CD14-positive monocyte (primary cell): ENCODE measurements at regions not wholly inside any gene's neighbourhood (a gene's known extent, or its start where the extent isn't known, plus 50 kb on each side); places are given as distances from the start of the nearest gene placed in this dataset.

Experiments used
- DNase-seq, 3 donors: peaks; one replicate each; pipeline ENCODE4 v3.0.0-alpha.2; 2011 to 2022
- H2AFZ ChIP-seq: 2 replicates; pipeline ENCODE4 v1.6.0; 2012; ENCODE audit warnings: mild to moderate bottlenecking, low read depth, low read length, inconsistent platforms; ENCODE audit not compliant: insufficient read depth, poor library complexity, severe bottlenecking
- H3K27ac ChIP-seq, 2 donors: 1 replicate in 1 of 2; 2 replicates in 1 of 2; pipeline ENCODE4 v1.5.1; 2012 to 2013; ENCODE audit warnings: low read length in 2 of 2, control low read depth in 1 of 2, inconsistent platforms in 1 of 2, low read depth in 1 of 2, mild to moderate bottlenecking in 1 of 2
- H3K27me3 ChIP-seq, 2 donors: one replicate each; pipeline versions ENCODE4 v1.6.0 to v1.6.1; 2011 to 2013; ENCODE audit warnings: low read length in 2 of 2; ENCODE audit not compliant: control insufficient read depth in 2 of 2, insufficient read depth in 2 of 2
- H3K36me3 ChIP-seq, 2 donors: replicated peaks in 1 of 2; 1 replicate in 1 of 2; 2 replicates in 1 of 2; pipeline versions ENCODE4 v1.5.1 to v1.6.1; 2012 to 2013; ENCODE audit warnings: low read length in 2 of 2, control low read depth in 1 of 2, inconsistent platforms in 1 of 2, mild to moderate bottlenecking in 1 of 2; ENCODE audit not compliant: insufficient read depth in 2 of 2, control insufficient read depth in 1 of 2
- H3K4me1 ChIP-seq, 2 donors: 1 replicate in 1 of 2; 2 replicates in 1 of 2; pipeline versions ENCODE4 v1.5.1 to v1.6.1; 2012 to 2013; ENCODE audit warnings: low read length in 2 of 2, control low read depth in 1 of 2, inconsistent platforms in 1 of 2, mild to moderate bottlenecking in 1 of 2, moderate library complexity in 1 of 2; ENCODE audit not compliant: insufficient read depth in 2 of 2, control insufficient read depth in 1 of 2
- H3K4me2 ChIP-seq: replicated peaks from 2 replicates; pipeline ENCODE3; 2012; ENCODE audit warnings: low read length, moderate library complexity, mild to moderate bottlenecking; ENCODE audit not compliant: poor library complexity, severe bottlenecking; ENCODE audit errors: extremely low read depth
- H3K4me3 ChIP-seq, 3 experiments: fragments of 200-600 bp in 1 of 3; sonication (generic) in 1 of 3; replicated peaks in 1 of 3; 1 replicate in 2 of 3; 2 replicates in 1 of 3; pipeline ENCODE4 v1.5.1; 2011 to 2013; ENCODE audit warnings: low read length in 3 of 3, mild to moderate bottlenecking in 3 of 3, control low read depth in 2 of 3, low read depth in 2 of 3, inconsistent platforms in 1 of 3, moderate library complexity in 1 of 3
- H3K79me2 ChIP-seq: 2 replicates; pipeline ENCODE4 v1.6.0; 2012; ENCODE audit warnings: mild to moderate bottlenecking, control low read depth, inconsistent platforms, low read length, moderate library complexity; ENCODE audit not compliant: insufficient read depth
- H3K9ac ChIP-seq: 2 replicates; pipeline ENCODE4 v1.6.0; 2017; ENCODE audit warnings: low read length, mild to moderate bottlenecking; ENCODE audit not compliant: insufficient read depth, poor library complexity, severe bottlenecking
- H3K9me3 ChIP-seq, 2 donors: replicated peaks in 1 of 2; 1 replicate in 1 of 2; 2 replicates in 1 of 2; pipeline versions ENCODE4 v1.5.1 to v1.6.1; 2012 to 2013; ENCODE audit warnings: low read length in 2 of 2, control low read depth in 1 of 2; ENCODE audit not compliant: control insufficient read depth in 1 of 2, insufficient read depth in 1 of 2
- H4K20me1 ChIP-seq: 2 replicates; pipeline ENCODE4 v1.6.0; 2012; ENCODE audit warnings: mild to moderate bottlenecking, low read length, control low read depth, moderate library complexity; ENCODE audit not compliant: insufficient read depth
- H3K27ac Mint-ChIP-seq, 7 donors: one replicate each; pipeline ENCODE4 v1.8.0; 2020; ENCODE audit warnings: mild to moderate bottlenecking in 7 of 7, mixed read lengths in 7 of 7, moderate library complexity in 6 of 7, inconsistent platforms in 2 of 7
- H3K27me3 Mint-ChIP-seq, 3 donors: one replicate each; pipeline ENCODE4 v1.8.0; 2021 to 2022; ENCODE audit warnings: low read depth in 3 of 3, mild to moderate bottlenecking in 3 of 3, mixed read lengths in 3 of 3, moderate library complexity in 3 of 3, inconsistent platforms in 1 of 3
- H3K36me3 Mint-ChIP-seq, 2 donors: one replicate each; pipeline ENCODE4 v1.8.0; 2020; ENCODE audit warnings: mixed read lengths in 2 of 2, inconsistent platforms in 1 of 2, mild to moderate bottlenecking in 1 of 2
- H3K4me1 Mint-ChIP-seq: one replicate; pipeline ENCODE4 v1.8.0; 2020; ENCODE audit warnings: mild to moderate bottlenecking, mixed read lengths
- H3K4me3 Mint-ChIP-seq, 2 donors: one replicate each; pipeline ENCODE4 v1.8.0; 2020; ENCODE audit warnings: mild to moderate bottlenecking in 2 of 2, mixed read lengths in 2 of 2, moderate library complexity in 1 of 2
- H3K9me3 Mint-ChIP-seq, 7 donors: one replicate each; pipeline ENCODE4 v1.8.0; 2020 to 2022; ENCODE audit warnings: mixed read lengths in 7 of 7, mild to moderate bottlenecking in 6 of 7, moderate library complexity in 6 of 7, inconsistent platforms in 2 of 7
- WGBS: methylation state at CpG from one replicate; pipeline ENCODE4 v1.1.5; 2013; ENCODE audit warnings: missing lambda C conversion rate; ENCODE audit not compliant: insufficient coverage; 5-methylcytosine and 5-hydroxymethylcytosine counted together
- intact Hi-C, 2 donors: fragments of 100-400 bp; cut with micrococcal nuclease; formaldehyde crosslinking; loops; one replicate each; pipeline versions ENCODE4 v1.15.0 to v1.15.1; 2023
- TF ChIP-seq, protein P1 (sequence below): fragments of 200-600 bp; IDR thresholded peaks from one replicate; pipeline ENCODE4 v1.8.0; 2022; ENCODE audit warnings: antibody characterized with exemption, mild to moderate bottlenecking

DNA sequence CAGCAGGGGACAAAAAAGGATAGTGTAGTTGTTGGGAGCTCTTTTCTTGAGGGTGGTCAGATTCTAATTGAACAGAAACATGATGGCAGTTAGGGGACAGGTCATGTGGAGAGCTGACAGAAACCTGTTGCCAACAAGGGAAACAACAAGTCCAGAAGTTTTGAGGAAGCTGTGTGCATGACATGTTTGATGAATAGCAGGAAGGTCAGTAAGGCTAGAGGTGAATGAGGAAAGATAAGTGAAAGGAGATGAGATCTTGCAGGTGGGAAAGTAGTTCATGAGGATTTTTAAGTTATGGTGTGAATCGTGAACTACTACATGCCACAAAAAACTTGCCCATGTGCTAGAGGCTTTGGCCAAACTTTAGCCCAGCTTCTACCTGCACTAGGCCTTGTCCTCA lies 1817.4 kb downstream of the MRPL39 start:
- no peak overlapping the region for H3K4me3 Mint-ChIP-seq
- WGBS, result no CpG with 5 or more reads among the region's 1 CpG
- H3K27ac Mint-ChIP-seq, result no peak overlapping the region

DNA sequence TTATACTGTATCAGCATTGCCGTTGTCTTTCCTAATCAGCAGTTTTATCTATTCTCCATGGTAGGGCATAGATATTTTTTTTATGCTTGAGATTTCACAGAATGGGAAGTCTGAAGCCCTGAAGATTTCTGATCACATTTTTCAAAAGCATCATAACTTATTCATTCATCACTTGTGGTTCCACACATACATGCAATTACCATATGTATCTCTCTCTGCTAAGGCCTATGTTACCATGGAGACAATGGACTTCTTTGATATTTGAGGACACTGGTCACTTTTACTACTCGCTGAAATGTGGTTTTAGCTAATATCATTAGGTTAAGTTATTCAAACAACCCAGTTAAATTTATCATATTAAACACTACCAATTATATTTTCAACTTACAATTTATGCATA lies 1827.0 kb downstream of the MRPL39 start:
- peaks cover 0 to 8% of the 10 kb centered on the region in 2 donors for H3K9me3 ChIP-seq
- no peak overlapping the region for H3K4me2 ChIP-seq
- H3K9ac ChIP-seq, result no peak overlapping the region
- no peaks in the 10 kb centered on the region for H3K79me2 ChIP-seq
- Mint-ChIP-seq H3K9me3 (peaks cover 0 to 11% (median 4%) of the 10 kb centered on the region in 7 donors), H3K27me3 (no peaks in the 10 kb centered on the region), H3K4me3 (no peak overlapping the region), H3K27ac (no peak overlapping the region), H3K4me1 (no peaks in the 10 kb centered on the region), H3K36me3 (no peaks in the 10 kb centered on the region)
- H3K27ac ChIP-seq, result no peak overlapping the region
- DNase-seq, result no peak
- H3K27me3 ChIP-seq, result no peaks in the 10 kb centered on the region
- TF ChIP-seq, protein P1, sequence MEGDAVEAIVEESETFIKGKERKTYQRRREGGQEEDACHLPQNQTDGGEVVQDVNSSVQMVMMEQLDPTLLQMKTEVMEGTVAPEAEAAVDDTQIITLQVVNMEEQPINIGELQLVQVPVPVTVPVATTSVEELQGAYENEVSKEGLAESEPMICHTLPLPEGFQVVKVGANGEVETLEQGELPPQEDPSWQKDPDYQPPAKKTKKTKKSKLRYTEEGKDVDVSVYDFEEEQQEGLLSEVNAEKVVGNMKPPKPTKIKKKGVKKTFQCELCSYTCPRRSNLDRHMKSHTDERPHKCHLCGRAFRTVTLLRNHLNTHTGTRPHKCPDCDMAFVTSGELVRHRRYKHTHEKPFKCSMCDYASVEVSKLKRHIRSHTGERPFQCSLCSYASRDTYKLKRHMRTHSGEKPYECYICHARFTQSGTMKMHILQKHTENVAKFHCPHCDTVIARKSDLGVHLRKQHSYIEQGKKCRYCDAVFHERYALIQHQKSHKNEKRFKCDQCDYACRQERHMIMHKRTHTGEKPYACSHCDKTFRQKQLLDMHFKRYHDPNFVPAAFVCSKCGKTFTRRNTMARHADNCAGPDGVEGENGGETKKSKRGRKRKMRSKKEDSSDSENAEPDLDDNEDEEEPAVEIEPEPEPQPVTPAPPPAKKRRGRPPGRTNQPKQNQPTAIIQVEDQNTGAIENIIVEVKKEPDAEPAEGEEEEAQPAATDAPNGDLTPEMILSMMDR, result no peak
- WGBS, result no CpG with 5 or more reads among the region's 2 CpGs
- H3K36me3 ChIP-seq, result no peaks in the 10 kb centered on the region
- intact Hi-C loops, result no loop called here
- H3K4me3 ChIP-seq, result no peak overlapping the region
- H2AFZ ChIP-seq, result no peak overlapping the region
- H4K20me1 ChIP-seq, result no peaks in the 10 kb centered on the region
- H3K4me1 ChIP-seq, result no peaks in the 10 kb centered on the region

More for the DNA sequence above, 1817.4 kb downstream of the MRPL39 start:
- no peak for DNase-seq
- H3K4me1 Mint-ChIP-seq, result no peaks in the 10 kb centered on the region
- peaks cover 0 to 4% (median 2%) of the 10 kb centered on the region in 7 donors for H3K9me3 Mint-ChIP-seq
- Histone ChIP-seq H3K4me1 (no peaks in the 10 kb centered on the region), H3K79me2 (no peaks in the 10 kb centered on the region), H2AFZ (no peak overlapping the region), H3K4me3 (no peak overlapping the region), H3K9ac (no peak overlapping the region), H3K27ac (no peak overlapping the region), H4K20me1 (no peaks in the 10 kb centered on the region), H3K9me3 (no peaks in the 10 kb centered on the region), H3K4me2 (no peak overlapping the region), H3K36me3 (no peaks in the 10 kb centered on the region), H3K27me3 (no peaks in the 10 kb centered on the region)
- TF ChIP-seq, protein P1, result no peak
- no peaks in the 10 kb centered on the region for H3K27me3 Mint-ChIP-seq
- no peaks in the 10 kb centered on the region for H3K36me3 Mint-ChIP-seq
- intact Hi-C loops, result no loop called here
